Keratinocyte (primary cell): ENCODE measurements at regions not wholly inside any gene's neighbourhood (a gene's known extent, or its start where the extent isn't known, plus 50 kb on each side); places are given as distances from the start of the nearest gene placed in this dataset.
A peak's percentile ranks its signal among the peaks of the same experiment; 100 is the strongest.

ENCODE experiments used
- DNase-seq: peaks from one replicate; pipeline ENCODE4 v3.0.0-alpha.2; 2011; ENCODE audit warnings: low read depth, missing footprints, low spot score
- FAIRE-seq: peaks from 2 replicates; lab custom pipeline; 2011; peaks lifted over from hg19 to GRCh38; lab: Jason Lieb, UNC
- H2AFZ ChIP-seq: 2 replicates; pipeline ENCODE4 v1.6.0; 2012; ENCODE audit warnings: low read length, control low read depth, inconsistent platforms; ENCODE audit not compliant: control insufficient read depth
- H3K27ac ChIP-seq: 2 replicates; pipeline ENCODE4 v1.5.1; 2011; ENCODE audit warnings: low read length; ENCODE audit not compliant: control insufficient read depth, insufficient read depth
- H3K27me3 ChIP-seq: 3 replicates; pipeline ENCODE4 v1.6.0; 2011; ENCODE audit warnings: low read length; ENCODE audit not compliant: control insufficient read depth, insufficient read depth; ENCODE audit errors: extremely low read depth
- H3K36me3 ChIP-seq, 2 experiments: 2 replicates in 1 of 2; 3 replicates in 1 of 2; pipeline ENCODE4 v1.5.1; 2011; ENCODE audit warnings: low read length in 2 of 2, mild to moderate bottlenecking in 1 of 2; ENCODE audit not compliant: control insufficient read depth in 2 of 2, insufficient read depth in 2 of 2; ENCODE audit errors: extremely low read depth in 1 of 2
- H3K4me1 ChIP-seq: 3 replicates; pipeline ENCODE4 v1.5.1; 2011; ENCODE audit warnings: low read length; ENCODE audit not compliant: control insufficient read depth, insufficient read depth; ENCODE audit errors: extremely low read depth
- H3K4me2 ChIP-seq: 3 replicates; pipeline ENCODE4 v1.6.0; 2011; ENCODE audit warnings: low read depth, low read length; ENCODE audit not compliant: control insufficient read depth, insufficient read depth; ENCODE audit errors: extremely low read depth
- H3K4me3 ChIP-seq, 3 experiments: fragments of 200-600 bp in 1 of 3; sonication (generic) in 1 of 3; 2 replicates in 2 of 3; 3 replicates in 1 of 3; pipeline ENCODE4 v1.5.1; 2011 to 2016; ENCODE audit warnings: low read length in 3 of 3, mild to moderate bottlenecking in 3 of 3, control low read depth in 2 of 3, inconsistent platforms in 1 of 3, low read depth in 1 of 3, mixed read lengths in 1 of 3, mixed run types in 1 of 3, moderate library complexity in 1 of 3; ENCODE audit not compliant: control insufficient read depth in 2 of 3, insufficient read depth in 2 of 3; ENCODE audit errors: extremely low read depth in 1 of 3
- H3K79me2 ChIP-seq: 2 replicates; pipeline ENCODE4 v1.6.0; 2012; ENCODE audit warnings: low read length; ENCODE audit not compliant: control insufficient read depth, insufficient read depth
- H3K9ac ChIP-seq: 3 replicates; pipeline ENCODE4 v1.6.0; 2011; ENCODE audit warnings: low read length; ENCODE audit not compliant: control insufficient read depth, insufficient read depth; ENCODE audit errors: extremely low read depth
- H3K9me1 ChIP-seq: 3 replicates; pipeline ENCODE4 v1.6.0; 2011; ENCODE audit warnings: low read length; ENCODE audit not compliant: control insufficient read depth, insufficient read depth; ENCODE audit errors: extremely low read depth
- H3K9me3 ChIP-seq: 2 replicates; pipeline ENCODE4 v1.5.1; 2012; ENCODE audit warnings: low read depth, low read length; ENCODE audit not compliant: control insufficient read depth
- H4K20me1 ChIP-seq: 3 replicates; pipeline ENCODE4 v1.6.0; 2011; ENCODE audit warnings: low read length; ENCODE audit not compliant: control insufficient read depth, insufficient read depth; ENCODE audit errors: extremely low read depth
- EZH2 ChIP-seq: IDR thresholded peaks from one replicate; pipeline ENCODE4 v1.6.1; 2012; ENCODE audit warnings: inconsistent platforms, mild to moderate bottlenecking, low read length, moderate library complexity
- dilution Hi-C: fragments of 300-500 bp; cut with MboI; formaldehyde crosslinking; loops from one replicate; pipeline ENCODE4 v1.7.0; 2020; ENCODE audit warnings: low sequenced_read_pairs; ENCODE audit not compliant: extremely low pct_ligation_motif_present
- TF ChIP-seq, protein P1 (sequence below), 3 experiments: IDR thresholded peaks in 1 of 3; conservative IDR thresholded peaks in 1 of 3; optimal IDR thresholded peaks in 1 of 3; 2 replicates in 2 of 3; 3 replicates in 1 of 3; pipeline versions ENCODE3 to v1.5.1; 2011; ENCODE audit warnings: low read length in 3 of 3, mild to moderate bottlenecking in 3 of 3, moderate library complexity in 2 of 3, control low read depth in 1 of 3, inconsistent platforms in 1 of 3; ENCODE audit not compliant: insufficient read depth in 2 of 3; ENCODE audit errors: extremely low read depth in 1 of 3

DNA sequence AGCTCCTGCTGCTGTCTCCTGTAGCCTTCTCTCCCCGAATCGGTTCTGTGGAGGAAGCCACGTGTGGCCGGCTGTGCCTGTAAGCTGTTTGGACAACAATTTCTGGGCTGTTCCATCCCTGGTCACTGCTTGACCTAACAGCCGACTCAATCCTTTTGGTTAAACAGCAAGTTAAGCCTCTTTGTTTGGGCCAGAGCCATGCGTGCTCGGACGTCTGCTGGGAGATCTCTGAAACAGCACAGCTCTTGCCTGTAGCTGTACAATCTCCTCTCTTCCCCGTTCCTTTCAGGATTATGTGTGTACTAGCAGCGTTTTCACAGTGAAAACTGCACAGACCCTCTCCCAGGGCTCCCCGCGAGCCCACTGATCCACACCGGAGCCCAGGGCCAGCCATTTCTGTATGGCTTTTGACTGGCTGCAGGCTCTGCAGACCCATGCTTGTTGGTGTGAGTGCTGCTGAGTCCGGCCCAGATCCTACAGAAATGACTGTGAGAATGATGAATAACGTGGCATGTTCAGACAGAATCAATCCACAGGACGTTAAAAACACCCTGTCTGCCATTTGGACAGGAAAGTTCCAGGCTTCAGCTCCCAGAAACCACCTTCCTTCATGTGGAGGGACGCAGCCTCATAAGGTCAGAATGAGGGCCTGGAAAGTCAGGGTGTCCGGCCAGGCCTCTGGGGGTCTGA lies 428.6 kb upstream of the ADARB2 start:
- FAIRE-seq, result no peak
- peak overlapping the region; percentile 86 for H2AFZ ChIP-seq
- dilution Hi-C loops, result no loop called here
- H3K27ac ChIP-seq, result no peak overlapping the region
- H3K79me2 ChIP-seq, result no peaks in the 10 kb centered on the region
- no peaks in the 10 kb centered on the region for H3K9me3 ChIP-seq
- H3K36me3 ChIP-seq, result no peaks in the 10 kb centered on the region
- peaks cover 6% of the 10 kb centered on the region for H3K4me1 ChIP-seq
- no peak for DNase-seq
- no peak overlapping the region for H3K4me3 ChIP-seq
- H3K4me2 ChIP-seq, result peak overlapping the region; percentile 14
- peak overlapping the region; percentile 18 for H3K9ac ChIP-seq
- H3K27me3 ChIP-seq, result no peaks in the 10 kb centered on the region
- no peaks in the 10 kb centered on the region for H4K20me1 ChIP-seq
- no peaks in the 10 kb centered on the region for H3K9me1 ChIP-seq
- TF ChIP-seq, protein P1, sequence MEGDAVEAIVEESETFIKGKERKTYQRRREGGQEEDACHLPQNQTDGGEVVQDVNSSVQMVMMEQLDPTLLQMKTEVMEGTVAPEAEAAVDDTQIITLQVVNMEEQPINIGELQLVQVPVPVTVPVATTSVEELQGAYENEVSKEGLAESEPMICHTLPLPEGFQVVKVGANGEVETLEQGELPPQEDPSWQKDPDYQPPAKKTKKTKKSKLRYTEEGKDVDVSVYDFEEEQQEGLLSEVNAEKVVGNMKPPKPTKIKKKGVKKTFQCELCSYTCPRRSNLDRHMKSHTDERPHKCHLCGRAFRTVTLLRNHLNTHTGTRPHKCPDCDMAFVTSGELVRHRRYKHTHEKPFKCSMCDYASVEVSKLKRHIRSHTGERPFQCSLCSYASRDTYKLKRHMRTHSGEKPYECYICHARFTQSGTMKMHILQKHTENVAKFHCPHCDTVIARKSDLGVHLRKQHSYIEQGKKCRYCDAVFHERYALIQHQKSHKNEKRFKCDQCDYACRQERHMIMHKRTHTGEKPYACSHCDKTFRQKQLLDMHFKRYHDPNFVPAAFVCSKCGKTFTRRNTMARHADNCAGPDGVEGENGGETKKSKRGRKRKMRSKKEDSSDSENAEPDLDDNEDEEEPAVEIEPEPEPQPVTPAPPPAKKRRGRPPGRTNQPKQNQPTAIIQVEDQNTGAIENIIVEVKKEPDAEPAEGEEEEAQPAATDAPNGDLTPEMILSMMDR (optimal IDR thresholded peaks at IDR 0.05 in 1 of 3, IDR thresholded peaks at IDR 0.05 in 1 of 3, conservative IDR thresholded peaks at IDR 0.05 in 1 of 3; ENCODE audit: extremely low read depth in 1 of 3, insufficient read depth in 2 of 3, low read length in 3 of 3), result no peak
- no peak for TF ChIP-seq EZH2

DNA sequence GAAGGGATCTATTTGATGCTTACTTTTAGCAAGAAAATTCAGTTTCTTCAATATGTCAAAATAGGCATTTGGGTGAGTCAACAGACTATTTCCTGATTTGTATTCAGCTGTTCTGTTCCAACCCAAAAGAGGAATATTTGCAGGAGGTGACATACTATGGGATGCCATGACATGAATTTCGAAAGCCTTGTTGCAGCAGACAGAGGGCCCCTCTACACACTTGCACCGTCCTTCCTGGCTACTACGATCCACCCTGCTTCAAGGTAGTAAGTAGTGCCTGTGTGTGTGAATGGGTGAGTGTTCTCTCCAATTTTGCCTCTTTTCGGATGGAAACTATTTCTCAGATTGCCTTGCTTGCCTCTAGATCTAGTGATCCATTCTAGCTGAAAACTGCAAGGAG lies 413.0 kb upstream of the ADARB2 start:
- no peak for FAIRE-seq
- Histone ChIP-seq H3K36me3 (no peaks in the 10 kb centered on the region), H3K27ac (no peak overlapping the region), H4K20me1 (no peaks in the 10 kb centered on the region), H3K4me2 (no peak overlapping the region), H3K79me2 (no peaks in the 10 kb centered on the region), H2AFZ (no peak overlapping the region), H3K9ac (no peak overlapping the region), H3K9me3 (no peaks in the 10 kb centered on the region), H3K4me3 (no peak overlapping the region), H3K9me1 (no peaks in the 10 kb centered on the region), H3K4me1 (no peaks in the 10 kb centered on the region), H3K27me3 (no peaks in the 10 kb centered on the region)
- TF ChIP-seq, protein P1 (optimal IDR thresholded peaks at IDR 0.05 in 1 of 3, IDR thresholded peaks at IDR 0.05 in 1 of 3, conservative IDR thresholded peaks at IDR 0.05 in 1 of 3; ENCODE audit: extremely low read depth in 1 of 3, insufficient read depth in 2 of 3, low read length in 3 of 3), result no peak
- no peak for TF ChIP-seq EZH2
- dilution Hi-C loops, result no loop called here
- DNase-seq, result no peak
